H9 (cell line): ENCODE measurements at regions not wholly inside any gene's neighbourhood (a gene's known extent, or its start where the extent isn't known, plus 50 kb on each side); places are given as distances from the start of the nearest gene placed in this dataset.
A peak's percentile ranks its signal among the peaks of the same experiment; 100 is the strongest.

Experiments
- DNase-seq: peaks from one replicate; pipeline ENCODE4 v3.0.0-alpha.2; 2017
- H2AFZ ChIP-seq: one replicate; pipeline ENCODE4 v1.6.1; 2013; ENCODE audit warnings: mild to moderate bottlenecking, low read length, control low read depth, moderate library complexity
- H2AK5ac ChIP-seq: 2 replicates; pipeline ENCODE4 v1.6.1; 2013; ENCODE audit warnings: low read length, control low read depth, mixed read lengths; ENCODE audit not compliant: insufficient read length
- H2BK120ac ChIP-seq: one replicate; pipeline ENCODE4 v1.6.1; 2013; ENCODE audit warnings: low read depth, mild to moderate bottlenecking, low read length, control low read depth, inconsistent platforms; ENCODE audit not compliant: poor library complexity, severe bottlenecking
- H2BK12ac ChIP-seq: 2 replicates; pipeline ENCODE4 v1.6.1; 2013; ENCODE audit warnings: low read length, control low read depth, mixed read lengths, low read depth; ENCODE audit not compliant: insufficient read length
- H2BK15ac ChIP-seq: 2 replicates; pipeline ENCODE4 v1.6.1; 2013; ENCODE audit warnings: low read depth, low read length, control low read depth
- H2BK20ac ChIP-seq: one replicate; pipeline ENCODE4 v1.6.1; 2013; ENCODE audit warnings: low read depth, mild to moderate bottlenecking, low read length, control low read depth, inconsistent platforms; ENCODE audit not compliant: poor library complexity, severe bottlenecking
- H2BK5ac ChIP-seq: 2 replicates; pipeline ENCODE4 v1.6.1; 2013; ENCODE audit warnings: low read length, control low read depth, mixed read lengths; ENCODE audit not compliant: insufficient read length
- H3K14ac ChIP-seq: 2 replicates; pipeline ENCODE4 v1.6.1; 2013; ENCODE audit warnings: low read length, control low read depth; ENCODE audit not compliant: insufficient read depth
- H3K18ac ChIP-seq: 2 replicates; pipeline ENCODE4 v1.6.1; 2013; ENCODE audit warnings: low read depth, mild to moderate bottlenecking, mixed read lengths, low read length, control low read depth; ENCODE audit not compliant: insufficient read length
- H3K23ac ChIP-seq: 2 replicates; pipeline ENCODE4 v1.6.1; 2013; ENCODE audit warnings: low read length, control low read depth, mixed read lengths, low read depth; ENCODE audit not compliant: insufficient read length
- H3K23me2 ChIP-seq: 2 replicates; pipeline ENCODE4 v1.6.1; 2013; ENCODE audit warnings: low read depth, mild to moderate bottlenecking, mixed read lengths, low read length, control low read depth; ENCODE audit not compliant: insufficient read length, poor library complexity, severe bottlenecking
- H3K27ac ChIP-seq: 2 replicates; pipeline ENCODE4 v1.5.1; 2013; ENCODE audit warnings: low read length, control low read depth, mixed read lengths, low read depth; ENCODE audit not compliant: insufficient read length
- H3K27me3 ChIP-seq: 2 replicates; pipeline ENCODE4 v1.6.1; 2013; ENCODE audit warnings: low read length, control low read depth, inconsistent platforms; ENCODE audit not compliant: insufficient read depth
- H3K4ac ChIP-seq: 2 replicates; pipeline ENCODE4 v1.6.1; 2013; ENCODE audit warnings: low read depth, mild to moderate bottlenecking, control low read depth, inconsistent platforms, low read length, moderate library complexity
- H3K4me1 ChIP-seq: 2 replicates; pipeline ENCODE4 v1.6.1; 2013; ENCODE audit warnings: low read length, control low read depth, inconsistent platforms; ENCODE audit not compliant: insufficient read depth
- H3K4me2 ChIP-seq: 2 replicates; pipeline ENCODE4 v1.6.1; 2013; ENCODE audit warnings: low read length, control low read depth, mixed read lengths; ENCODE audit not compliant: insufficient read length, insufficient read depth
- H3K56ac ChIP-seq: 2 replicates; pipeline ENCODE4 v1.6.1; 2013; ENCODE audit warnings: low read depth, mild to moderate bottlenecking, mixed read lengths, low read length, control low read depth; ENCODE audit not compliant: insufficient read length
- H3K79me1 ChIP-seq: 2 replicates; pipeline ENCODE4 v1.6.1; 2013; ENCODE audit warnings: low read depth, mild to moderate bottlenecking, moderate library complexity, low read length, control low read depth, inconsistent platforms; ENCODE audit not compliant: insufficient read depth, poor library complexity, severe bottlenecking
- H3K79me2 ChIP-seq: 2 replicates; pipeline ENCODE4 v1.6.1; 2013; ENCODE audit warnings: low read length, control low read depth, inconsistent platforms; ENCODE audit not compliant: insufficient read depth
- H3K9ac ChIP-seq: 2 replicates; pipeline ENCODE4 v1.6.1; 2013; ENCODE audit warnings: low read length, control low read depth, mixed read lengths; ENCODE audit not compliant: insufficient read length; ENCODE audit errors: extremely low read depth
- H3K9me3 ChIP-seq: one replicate; pipeline ENCODE4 v1.6.1; 2013; ENCODE audit warnings: low read depth, low read length, inconsistent platforms; ENCODE audit not compliant: control insufficient read depth
- H3T11ph ChIP-seq: one replicate; pipeline ENCODE4 v1.6.1; 2013; ENCODE audit warnings: mild to moderate bottlenecking, low read length, control low read depth, inconsistent platforms
- H4K20me1 ChIP-seq: one replicate; pipeline ENCODE4 v1.6.1; 2013; ENCODE audit not compliant: control insufficient read depth, insufficient read length, insufficient read depth
- H4K5ac ChIP-seq: 2 replicates; pipeline ENCODE4 v1.6.1; 2013; ENCODE audit warnings: low read depth, mild to moderate bottlenecking, mixed read lengths, low read length, control low read depth; ENCODE audit not compliant: insufficient read length
- H4K8ac ChIP-seq: replicated peaks from 2 replicates; pipeline ENCODE4 v1.6.1; 2013; ENCODE audit warnings: low read length, control low read depth, mixed read lengths, low read depth; ENCODE audit not compliant: insufficient read length
- H4K91ac ChIP-seq: 2 replicates; pipeline ENCODE4 v1.6.1; 2013; ENCODE audit warnings: low read depth, mild to moderate bottlenecking, moderate library complexity, mixed read lengths, low read length, control low read depth; ENCODE audit not compliant: insufficient read length
- H3K27ac Mint-ChIP-seq, 3 experiments: 2 replicates in 2 of 3; 3 replicates in 1 of 3; pipeline ENCODE4 v1.8.0; 2020 to 2021; ENCODE audit warnings: mixed read lengths in 3 of 3, mild to moderate bottlenecking in 1 of 3, moderate library complexity in 1 of 3
- H3K27me3 Mint-ChIP-seq: 2 replicates; pipeline ENCODE4 v1.8.0; 2021; ENCODE audit warnings: low read depth, mild to moderate bottlenecking, moderate library complexity, mixed read lengths
- H3K36me3 Mint-ChIP-seq, 3 experiments: 2 replicates in 2 of 3; 3 replicates in 1 of 3; pipeline ENCODE4 v1.8.0; 2020 to 2021; ENCODE audit warnings: low read depth in 3 of 3, mixed read lengths in 3 of 3; ENCODE audit not compliant: insufficient read depth in 1 of 3
- H3K4me1 Mint-ChIP-seq, 2 experiments: 2 replicates each; pipeline ENCODE4 v1.8.0; 2020; ENCODE audit warnings: mixed read lengths in 2 of 2
- H3K4me3 Mint-ChIP-seq, 2 experiments: 2 replicates in 1 of 2; 3 replicates in 1 of 2; pipeline ENCODE4 v1.8.0; 2020 to 2021; ENCODE audit warnings: mild to moderate bottlenecking in 2 of 2, mixed read lengths in 2 of 2, moderate library complexity in 1 of 2
- H3K9me3 Mint-ChIP-seq, 2 experiments: 2 replicates in 1 of 2; 3 replicates in 1 of 2; pipeline ENCODE4 v1.8.0; 2020; ENCODE audit warnings: mild to moderate bottlenecking in 2 of 2, mixed read lengths in 2 of 2, moderate library complexity in 1 of 2
- CTCF ChIP-seq: fragments of 200-600 bp; sonication (generic); conservative IDR thresholded peaks from 3 replicates; pipeline ENCODE4 v1.8.0; 2021; ENCODE audit warnings: antibody characterized with exemption, mild to moderate bottlenecking
- WGBS: extraction: QIAGEN DNeasy Blood & Tissue Kit; methylation state at CpG from one replicate; pipeline ENCODE4 v1.1.7; 2013; ENCODE audit warnings: missing lambda C conversion rate, low lambda C conversion rate, mixed read lengths; ENCODE audit not compliant: insufficient read length; ENCODE audit errors: extremely low coverage; 5-methylcytosine and 5-hydroxymethylcytosine counted together

- H3K79me2 ChIP-seq: no peaks in the 10 kb centered on the region
- peak; percentile 76 for DNase-seq
- H3T11ph ChIP-seq: no peak overlapping the region
- no peak overlapping the region for H2AK5ac ChIP-seq
- H4K8ac ChIP-seq: no peak overlapping the region
- no peak overlapping the region for H2BK5ac ChIP-seq
- no peak overlapping the region for H2BK120ac ChIP-seq
- no peak overlapping the region for H3K14ac ChIP-seq
- no peak overlapping the region for H2BK12ac ChIP-seq
- H3K9me3 ChIP-seq: no peaks in the 10 kb centered on the region
- no peak overlapping the region for H3K56ac ChIP-seq
- H3K4ac ChIP-seq: no peak overlapping the region
- H4K91ac ChIP-seq: no peak overlapping the region
- no peak overlapping the region for H3K4me3 Mint-ChIP-seq
- no peak overlapping the region for H3K9ac ChIP-seq
- H4K5ac ChIP-seq: no peak overlapping the region
- H3K23me2 ChIP-seq: no peaks in the 10 kb centered on the region
- no peak overlapping the region for H2AFZ ChIP-seq
- H2BK20ac ChIP-seq: no peak overlapping the region
- H3K18ac ChIP-seq: no peak overlapping the region
- peaks cover 7% of the 10 kb centered on the region for H3K27me3 Mint-ChIP-seq
- no peaks in the 10 kb centered on the region for H4K20me1 ChIP-seq
- no peaks in the 10 kb centered on the region for H3K27me3 ChIP-seq
- no peak overlapping the region for H3K27ac ChIP-seq
- H3K36me3 Mint-ChIP-seq: no peaks in the 10 kb centered on the region
- H3K27ac Mint-ChIP-seq: no peak overlapping the region; a peak in 1 of 7 replicates
- no peak overlapping the region for H3K4me2 ChIP-seq
- no peak overlapping the region for H3K23ac ChIP-seq
- no peaks in the 10 kb centered on the region for H3K9me3 Mint-ChIP-seq
- TF ChIP-seq CTCF: peak; percentile 73
- no peaks in the 10 kb centered on the region for H3K79me1 ChIP-seq
- peaks cover 5 to 9% of the 10 kb centered on the region in 2 experiments for H3K4me1 Mint-ChIP-seq
- H2BK15ac ChIP-seq: no peak overlapping the region
- H3K4me1 ChIP-seq: no peaks in the 10 kb centered on the region
- no CpG with 5 or more reads among the region's 12 CpGs for WGBS
Measured at GRCh38 chr7:30226614-30227268, 57.7 kb upstream of the ZNRF2 start.
